Posterior vena cava (tissue), 2 donors: ENCODE measurements at regions not wholly inside any gene's neighbourhood (a gene's known extent, or its start where the extent isn't known, plus 50 kb on each side); places are given as distances from the start of the nearest gene placed in this dataset.
"Not testable (repeated sequence)": the region's sequence is repeated elsewhere in the genome, so short reads cannot be mapped to it uniquely, and the experiment has no call there.

Experiments used
- DNase-seq: peaks from one replicate; pipeline ENCODE4 v3.0.0-alpha.2; 2020; ENCODE audit warnings: low spot score
- intact Hi-C, 2 donors: fragments of 100-400 bp; cut with DNase I; formaldehyde crosslinking; loops; one replicate each; pipeline versions ENCODE4 v1.14.1 to v1.14.2; 2022 to 2023
- donor health status: DM: yes; HTN: yes; CAD: no.
- donor health status: DM: yes; HTN: yes; CAD: no.

DNA sequence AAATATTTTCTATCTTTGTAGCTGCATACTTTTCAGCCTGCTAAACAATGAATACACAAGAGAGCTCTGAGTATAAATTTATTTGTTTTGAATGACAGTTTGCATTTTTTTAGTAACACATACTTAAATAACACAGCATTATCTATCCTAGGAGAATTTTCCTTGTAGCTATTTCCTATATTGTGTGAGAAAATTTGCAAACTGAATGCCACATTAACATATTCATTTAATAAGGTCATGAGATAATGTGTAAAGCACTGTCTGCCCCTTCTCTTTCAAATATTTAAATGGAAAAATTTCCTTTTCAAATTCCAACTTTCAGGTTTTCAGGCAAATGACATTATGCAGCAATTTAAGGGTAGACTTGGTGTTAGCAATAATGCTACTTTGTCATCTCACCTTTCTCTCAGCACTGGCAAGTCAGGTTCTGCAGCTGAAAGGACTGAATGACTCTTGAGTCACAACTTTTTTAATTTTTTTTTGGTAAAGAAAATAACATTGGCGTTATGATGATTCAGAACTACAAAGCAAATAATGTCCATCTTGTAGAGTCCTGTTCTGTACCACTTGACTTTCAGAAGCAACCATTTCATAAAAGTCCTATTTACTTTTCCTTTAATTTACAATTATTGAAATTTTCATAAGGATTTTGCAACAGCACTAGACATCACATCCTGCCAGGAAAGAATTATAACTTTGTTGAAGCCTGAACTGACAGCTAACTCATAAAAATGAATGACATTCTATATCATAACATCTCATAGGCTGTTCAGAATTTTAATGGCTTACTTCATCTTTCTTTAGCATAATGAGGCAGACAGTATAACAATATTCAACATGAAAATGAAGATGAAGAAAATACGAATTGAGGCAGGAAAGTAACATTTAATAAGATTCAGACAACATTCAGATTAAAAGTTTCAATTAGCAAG is 681.6 kb upstream of the SEMA6D start:
- DNase-seq, result no peak
- intact Hi-C loops, result no loop called here

DNA sequence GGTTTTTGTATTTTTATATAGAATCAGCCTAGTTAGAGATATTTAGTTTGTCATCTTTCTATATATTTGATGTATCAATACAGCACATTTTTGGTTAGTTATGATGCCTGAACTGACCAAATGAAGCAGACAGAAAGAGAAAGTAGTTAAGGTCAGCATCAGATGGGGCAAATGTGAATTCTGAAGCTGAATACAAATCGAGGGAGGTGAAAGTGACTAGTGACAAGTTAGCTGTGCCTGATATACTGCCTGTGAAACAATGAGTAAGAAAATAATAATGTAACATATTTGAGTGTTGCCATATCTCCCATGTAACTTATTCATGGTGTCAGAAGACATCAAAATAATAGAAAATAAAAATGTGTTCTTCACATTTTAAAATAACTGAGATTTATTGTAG is 680.3 kb upstream of the SEMA6D start:
- intact Hi-C loops, result no loop called here
- no peak for DNase-seq

DNA sequence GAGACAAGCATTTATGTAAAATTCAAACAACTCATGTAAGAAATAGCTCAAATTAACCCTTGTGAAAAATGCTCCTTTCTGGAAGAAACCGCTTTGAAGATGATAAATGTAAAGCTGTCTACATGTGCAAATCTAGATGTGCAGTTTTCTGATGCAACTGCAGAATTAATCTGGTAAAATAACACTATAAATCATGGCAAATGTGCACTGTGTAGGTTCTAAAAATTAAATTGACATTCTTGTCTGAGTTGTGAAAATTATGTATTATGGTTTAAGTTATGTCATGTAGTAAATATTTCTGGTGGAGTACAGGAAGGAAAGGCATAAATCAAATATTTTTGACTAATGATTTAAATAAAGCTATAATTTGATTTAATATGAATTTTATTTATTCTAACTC is 678.1 kb upstream of the SEMA6D start:
- no peak for DNase-seq

DNA sequence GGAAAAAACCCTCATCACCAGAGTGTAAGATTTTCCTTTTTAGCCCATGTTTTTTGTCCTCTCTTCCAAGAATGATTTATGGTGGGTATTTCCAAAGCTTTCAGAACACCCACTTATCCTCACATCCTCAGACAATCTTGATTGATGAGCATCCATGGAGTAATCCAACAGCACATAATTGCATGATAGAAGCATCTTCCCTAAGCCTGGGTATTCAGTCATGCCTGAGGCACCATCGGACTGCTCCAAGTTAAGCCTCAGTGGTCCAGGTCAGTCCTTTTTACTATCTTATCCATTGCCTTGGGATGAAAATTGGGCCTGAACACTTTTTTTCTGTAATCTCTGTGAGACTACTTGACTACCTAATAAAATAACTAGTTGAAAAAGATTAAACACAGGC is 676.0 kb upstream of the SEMA6D start:
- no peak for DNase-seq
- intact Hi-C loops, result no loop called here

More for the DNA sequence above, 678.1 kb upstream of the SEMA6D start:
- intact Hi-C loops, result no loop called here

DNA sequence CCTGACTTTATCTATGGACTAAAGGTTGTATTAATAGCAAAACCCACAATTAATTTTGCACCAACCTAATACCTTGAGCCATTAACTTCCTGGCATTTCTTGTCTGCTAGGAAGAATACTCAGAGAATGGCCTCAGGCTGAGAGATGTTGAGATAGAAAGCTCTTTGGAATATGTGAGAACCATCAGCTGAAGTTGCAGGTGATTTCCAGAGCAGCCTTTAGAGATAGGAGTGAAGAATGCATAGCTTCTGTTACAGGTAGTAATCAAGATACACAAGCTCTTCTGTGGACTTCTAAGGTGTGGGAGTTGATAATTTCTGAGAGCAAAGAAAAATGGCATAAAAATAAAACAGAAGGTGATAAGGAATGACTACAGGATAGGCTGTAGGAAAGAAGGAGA is 669.3 kb upstream of the SEMA6D start:
- DNase-seq, intact Hi-C loops: not testable (repeated sequence)

DNA sequence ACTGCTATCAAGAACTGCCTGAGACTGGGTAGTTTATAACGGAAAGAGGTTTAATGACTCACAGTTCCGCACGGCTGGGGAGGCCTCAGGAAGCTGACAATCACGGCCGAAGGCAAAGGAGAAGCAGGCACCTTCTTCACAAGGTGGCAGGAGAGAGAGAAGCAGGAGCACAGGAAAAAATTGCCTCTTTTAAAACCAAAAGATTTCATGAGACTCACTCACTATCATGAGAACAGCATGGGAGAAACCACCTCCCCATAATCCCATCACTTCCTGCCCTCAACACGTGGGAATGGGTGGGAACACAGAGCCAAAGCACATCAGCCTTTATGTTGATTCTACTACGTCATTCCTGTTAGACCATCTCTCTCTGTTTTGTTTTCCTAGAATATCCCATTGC is 650.9 kb upstream of the SEMA6D start:
- intact Hi-C loops, result no loop called here

DNA sequence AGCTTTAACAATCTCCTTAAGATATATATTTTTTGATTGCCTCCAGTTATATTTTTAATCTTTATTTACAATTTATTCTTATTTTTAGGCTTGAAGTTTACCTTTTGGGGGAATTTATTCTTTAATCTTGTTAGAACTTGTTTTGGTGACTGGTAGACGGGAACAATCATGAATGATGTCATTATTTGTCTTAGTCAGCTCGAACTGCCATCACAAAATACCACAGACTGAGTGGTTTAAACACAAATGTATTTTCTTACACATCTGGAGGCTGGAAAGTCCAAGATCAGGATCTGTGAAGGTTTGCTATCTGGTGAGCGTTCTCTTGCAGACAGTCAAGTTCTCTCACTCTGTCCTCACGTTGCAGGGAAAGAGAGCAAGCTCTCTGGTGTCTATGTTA is 639.5 kb upstream of the SEMA6D start:
- DNase-seq, intact Hi-C loops: not testable (repeated sequence)

More for the DNA sequence above, 650.9 kb upstream of the SEMA6D start:
- DNase-seq, result no peak

DNA sequence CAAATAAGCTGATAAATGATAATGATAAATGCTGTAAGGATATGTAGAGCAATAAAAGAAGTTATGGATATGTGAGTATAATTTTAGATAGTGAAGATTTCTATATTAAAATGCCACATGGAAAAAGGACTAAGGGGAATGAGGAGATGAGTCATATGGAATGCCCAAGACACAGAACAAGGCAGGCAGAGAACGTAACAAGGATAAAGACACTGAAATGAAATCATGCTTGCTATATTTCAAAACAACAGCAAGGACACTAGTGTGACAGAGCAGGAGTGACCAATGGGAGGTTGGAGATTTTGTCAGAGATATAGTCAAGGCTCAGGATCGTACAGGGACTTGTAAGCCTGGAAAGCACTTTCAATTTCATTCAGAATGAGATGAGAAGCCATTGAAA is 621.5 kb upstream of the SEMA6D start:
- no peak for DNase-seq
- intact Hi-C loops, result no loop called here

DNA sequence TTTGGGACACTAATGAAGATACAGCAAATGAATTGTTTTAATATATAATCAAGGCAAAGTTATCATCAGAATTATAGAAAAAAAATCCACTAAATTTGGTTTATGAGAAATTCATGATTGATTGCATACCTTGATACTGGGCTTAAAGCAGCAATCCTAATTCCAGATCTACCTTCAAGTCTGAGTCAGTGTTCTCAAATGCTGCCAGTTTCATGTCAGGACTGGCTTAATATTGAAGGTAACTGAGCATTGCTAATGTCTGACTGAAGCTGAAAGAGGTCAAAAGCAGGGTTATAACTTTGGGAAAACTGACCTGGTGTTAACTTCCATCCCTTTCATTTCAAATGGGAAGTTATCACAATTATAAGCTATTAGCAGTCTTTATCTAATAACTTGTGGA is 618.8 kb upstream of the SEMA6D start:
- DNase-seq, intact Hi-C loops: not testable (repeated sequence)

DNA sequence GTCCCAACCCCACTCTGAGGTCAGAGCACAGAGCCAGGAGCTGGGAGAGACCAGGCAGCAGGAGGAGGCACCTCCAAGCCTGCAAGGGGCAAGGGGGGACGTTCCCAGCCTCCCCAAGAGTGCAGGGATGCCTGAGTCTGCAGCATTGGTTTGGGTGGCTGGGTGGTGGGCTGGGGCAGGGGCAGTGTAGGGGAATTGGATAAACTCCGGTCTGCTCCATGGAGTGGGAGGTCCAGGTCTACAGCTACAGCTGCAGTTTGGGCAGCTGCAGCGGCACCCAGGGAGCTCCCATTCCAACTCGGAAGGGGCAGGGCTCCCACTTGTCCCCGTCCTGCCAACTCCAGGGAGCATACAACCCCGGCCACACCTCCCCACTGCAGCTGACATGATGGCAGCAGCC is 617.5 kb upstream of the SEMA6D start:
- intact Hi-C loops, DNase-seq: not testable (repeated sequence)

DNA sequence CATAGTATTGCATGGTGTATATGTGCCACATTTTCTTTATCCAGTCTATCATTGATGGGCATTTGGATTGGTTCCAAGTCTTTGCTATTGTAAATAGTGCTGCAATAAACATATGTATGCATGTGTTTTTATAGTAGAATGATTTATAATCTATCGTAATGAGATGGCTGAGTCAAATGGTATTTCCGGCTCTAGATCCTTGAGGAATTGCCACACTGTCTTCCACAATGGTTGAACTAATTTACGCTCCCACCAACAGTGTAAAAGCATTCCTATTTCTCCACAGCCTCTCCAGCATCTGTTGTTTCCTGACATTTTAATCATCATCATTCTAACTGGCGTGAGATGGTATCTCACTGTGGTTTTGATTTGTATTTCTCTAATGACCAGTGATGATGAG is 608.5 kb upstream of the SEMA6D start:
- intact Hi-C loops, DNase-seq: not testable (repeated sequence)

DNA sequence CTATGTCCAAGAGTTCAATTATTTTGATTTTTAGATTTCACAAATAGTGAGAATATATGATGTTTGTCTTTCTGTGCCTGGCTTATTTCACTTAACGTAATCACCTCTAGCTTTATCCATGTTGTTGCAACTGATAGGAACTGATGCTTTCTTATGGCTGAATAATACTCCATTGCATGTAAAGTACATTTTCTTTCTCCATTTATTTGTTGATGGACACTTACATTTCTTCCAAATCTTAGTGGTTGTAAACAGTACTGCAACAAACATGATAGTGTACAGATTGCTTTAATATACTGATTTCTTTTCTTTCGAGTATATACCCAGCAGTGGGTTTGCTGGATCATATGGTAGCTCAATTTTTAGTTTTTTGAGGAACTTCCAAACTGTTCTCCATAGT is 600.6 kb upstream of the SEMA6D start:
- intact Hi-C loops, result loop anchor here in 1 of 2 donors (5.0 kb wide), 1 partner anchor 666 kb away; no protein-coding TSS in a partner anchor
- DNase-seq, result no peak

DNA sequence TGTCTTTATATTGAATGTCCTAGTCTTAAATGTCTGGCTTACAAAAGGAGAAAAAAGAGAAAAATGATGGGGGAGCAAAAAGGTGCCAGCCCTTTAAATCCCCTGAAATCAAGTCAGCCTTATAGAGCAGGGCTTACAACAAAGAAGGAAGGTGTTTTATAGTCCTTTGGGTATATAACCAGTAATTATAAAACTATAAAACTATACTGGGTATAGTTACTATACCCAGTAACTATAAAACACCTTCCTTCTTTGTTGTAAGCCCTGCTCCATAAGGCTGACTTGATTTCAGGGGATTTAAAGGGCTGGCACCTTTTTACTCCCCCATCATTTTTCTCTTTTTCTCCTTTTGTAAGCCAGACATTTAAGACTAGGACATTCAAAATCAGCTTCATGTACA is 598.0 kb upstream of the SEMA6D start:
- intact Hi-C loops, result loop anchor here in 1 of 2 donors (5.0 kb wide), 1 partner anchor 663 kb away; no protein-coding TSS in a partner anchor
- no peak for DNase-seq

DNA sequence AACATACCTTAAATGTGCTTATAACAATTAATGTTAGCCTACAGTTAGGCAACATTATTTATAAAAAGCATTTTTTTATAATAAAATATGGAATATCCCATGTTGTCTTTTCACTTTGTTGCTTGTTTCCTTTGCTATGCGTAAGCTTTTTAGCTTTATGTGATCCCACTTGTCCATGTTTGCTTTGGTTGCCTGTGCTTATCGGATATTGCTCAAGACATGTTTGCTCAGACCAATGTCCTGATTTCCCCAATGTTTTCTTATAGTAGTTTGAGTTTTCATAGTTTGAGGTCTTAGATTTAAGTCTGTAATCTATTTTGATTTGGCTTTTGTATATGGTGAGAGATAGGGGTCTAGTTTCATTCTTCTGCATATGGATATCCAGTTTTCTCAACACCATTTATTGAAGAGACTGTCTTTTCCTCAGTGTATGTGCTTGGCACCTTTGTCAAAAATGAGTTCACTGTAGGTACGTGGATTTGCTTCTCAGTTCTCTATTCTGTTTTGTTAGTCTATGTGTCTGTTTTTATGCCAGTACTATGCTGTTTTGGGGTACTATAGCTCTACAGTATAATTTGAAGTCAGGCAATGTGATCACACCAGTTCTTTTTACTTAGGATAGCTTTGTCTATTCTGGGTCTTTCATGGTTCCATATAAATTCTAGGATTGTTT is 592.7 kb upstream of the SEMA6D start:
- intact Hi-C loops, result no loop called here
- no peak for DNase-seq

DNA sequence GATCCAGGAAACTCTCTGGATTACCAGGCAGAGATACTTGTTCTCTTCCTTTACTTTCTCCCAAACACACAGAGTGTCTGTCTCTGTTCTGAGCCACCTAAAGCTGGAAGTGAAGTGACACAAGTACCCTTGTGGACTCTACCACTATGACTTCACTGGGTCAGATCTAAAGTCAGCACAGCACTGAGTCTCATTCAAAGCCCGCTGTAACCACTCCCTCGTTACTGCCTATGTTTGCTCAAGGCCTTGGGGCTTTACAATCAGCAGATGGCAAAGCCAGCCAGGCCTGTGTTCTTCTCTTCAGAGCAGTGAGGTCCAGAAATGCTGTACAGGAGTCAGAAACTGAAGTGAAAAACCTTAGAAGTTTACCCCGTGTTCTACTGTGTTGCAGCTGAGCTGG is 588.3 kb upstream of the SEMA6D start:
- intact Hi-C loops, result no loop called here
- no peak for DNase-seq

DNA sequence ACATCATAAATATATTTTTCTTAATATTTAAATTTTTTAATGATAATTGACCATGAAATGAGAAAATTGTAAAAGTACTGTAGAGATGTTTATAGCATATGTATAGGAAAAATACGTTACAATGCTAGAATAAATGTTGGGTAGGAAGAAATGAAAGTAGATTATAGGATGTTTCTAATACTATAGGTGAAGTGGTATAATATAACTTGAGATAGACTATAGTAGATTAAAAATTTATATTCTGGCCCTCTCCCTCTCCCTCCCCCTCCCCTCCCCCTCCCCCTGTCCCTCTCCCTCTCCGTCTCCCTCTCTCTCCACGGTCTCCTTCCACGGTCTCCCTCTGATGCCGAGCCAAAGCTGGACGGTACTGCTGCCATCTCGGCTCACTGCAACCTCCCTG is 585.9 kb upstream of the SEMA6D start:
- intact Hi-C loops, DNase-seq: not testable (repeated sequence)

DNA sequence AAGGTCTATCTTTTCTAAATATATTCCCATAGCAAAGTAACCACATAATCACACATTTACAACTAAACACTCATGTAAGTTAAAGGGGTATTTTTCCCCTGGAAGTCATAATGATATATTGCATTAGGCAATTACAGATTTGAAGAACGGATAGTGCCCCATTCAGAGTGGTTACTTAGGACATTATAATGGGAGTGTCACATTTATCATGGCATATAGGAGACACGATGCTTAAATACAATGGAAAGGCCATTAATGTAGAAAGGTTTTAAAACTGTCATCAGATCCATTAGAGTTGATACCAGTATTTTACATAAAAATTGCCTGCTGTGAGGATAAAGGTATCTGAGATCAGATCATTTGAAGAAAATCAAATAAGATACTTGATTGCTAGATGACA is 582.0 kb upstream of the SEMA6D start:
- no peak for DNase-seq
- intact Hi-C loops, result no loop called here

DNA sequence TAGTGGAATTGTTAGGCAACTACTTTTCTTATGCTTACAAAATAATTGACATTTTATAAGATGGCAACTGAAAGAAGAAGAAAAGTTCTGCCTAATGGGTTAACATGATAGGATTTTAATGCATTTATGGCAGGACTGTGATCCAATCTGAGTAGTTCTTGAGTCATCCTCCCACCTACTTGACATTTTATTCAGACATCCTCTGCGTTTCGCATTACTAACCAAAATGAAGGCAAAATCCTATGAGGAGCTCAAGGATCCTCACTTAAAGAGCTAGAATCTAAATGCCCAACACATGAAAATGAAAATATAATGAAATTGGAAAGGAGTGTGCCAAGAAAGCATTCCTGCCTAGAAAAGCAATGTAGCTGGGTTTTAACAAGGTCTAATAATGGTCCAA is 581.1 kb upstream of the SEMA6D start:
- intact Hi-C loops, result no loop called here
- DNase-seq, result no peak

DNA sequence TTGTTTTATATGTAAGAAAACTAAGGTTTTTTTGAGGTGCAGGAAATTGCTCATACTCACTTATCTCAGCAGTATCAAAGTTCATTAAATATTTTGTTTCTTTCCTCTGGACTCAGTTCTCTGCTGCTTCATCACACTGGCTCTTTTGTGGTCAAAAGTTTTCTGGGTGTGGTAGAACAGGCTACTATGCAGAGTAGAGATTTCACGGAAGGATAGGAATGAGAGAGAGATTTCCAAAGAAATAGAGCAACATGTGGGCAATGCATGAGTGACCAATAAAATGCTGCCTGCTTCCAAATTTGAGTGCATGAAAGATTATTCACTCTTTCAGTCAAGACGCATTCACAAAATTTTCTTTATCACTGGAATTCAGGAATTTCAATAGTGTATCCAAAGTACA is 577.3 kb upstream of the SEMA6D start:
- intact Hi-C loops, result no loop called here
- DNase-seq, result no peak

DNA sequence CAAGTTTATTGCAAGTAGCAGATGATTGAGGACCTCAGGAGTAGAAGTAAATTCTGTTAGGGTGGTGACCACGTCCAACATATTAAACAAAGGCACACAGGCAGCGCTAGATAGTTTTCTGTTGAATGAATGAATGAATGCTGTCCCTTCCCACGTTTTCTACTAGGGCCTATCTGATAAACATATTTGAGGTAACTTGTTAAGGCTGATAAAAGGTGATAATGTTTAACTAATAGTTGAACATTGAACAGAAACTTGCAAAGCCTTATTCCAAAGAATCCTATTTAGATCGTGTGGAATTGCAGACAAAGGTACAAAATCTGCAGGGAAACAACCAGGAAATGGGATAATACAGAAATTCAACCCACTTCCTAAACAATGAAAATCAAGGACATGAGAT is 559.5 kb upstream of the SEMA6D start:
- intact Hi-C loops, result no loop called here

DNA sequence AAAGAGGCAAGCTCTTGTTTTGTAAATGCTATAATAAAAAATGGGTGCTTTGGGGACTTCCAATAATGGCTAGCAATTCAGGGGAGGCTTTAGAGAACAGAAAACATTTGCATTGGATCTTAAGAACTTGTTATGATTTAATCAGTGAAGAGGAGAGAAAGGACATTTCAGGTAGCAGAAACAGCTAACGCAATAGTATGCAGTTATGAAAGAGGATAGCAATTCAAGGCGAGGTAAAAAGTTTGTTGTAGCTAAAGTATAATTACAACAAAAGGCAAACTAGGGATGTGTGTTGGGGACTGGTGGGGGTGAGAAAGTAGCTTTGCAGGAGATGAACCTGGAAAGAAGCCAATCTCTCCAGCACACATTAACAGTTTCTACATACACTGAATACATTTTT is 558.7 kb upstream of the SEMA6D start:
- no peak for DNase-seq

More for the DNA sequence above, 559.5 kb upstream of the SEMA6D start:
- no peak for DNase-seq

More for the DNA sequence above, 558.7 kb upstream of the SEMA6D start:
- intact Hi-C loops, result no loop called here
